Left lobe of liver (tissue), 2 donors: ENCODE measurements at regions not wholly inside any gene's neighbourhood (a gene's known extent, or its start where the extent isn't known, plus 50 kb on each side); places are given as distances from the start of the nearest gene placed in this dataset.

Experiments used
- ATAC-seq: fragments of 200-7000 bp; cut with Tn5 transposase; one replicate; pipeline ENCODE4 v1.9.1; 2020; ENCODE audit warnings: mild to moderate bottlenecking, moderate library complexity
- DNase-seq: peaks from one replicate; pipeline ENCODE4 v3.0.0-alpha.2; 2020; ENCODE audit warnings: low spot score
- donor health status: DM: no; HTN: no; CAD: no; lungs with moderate emphysema.
- donor health status: DM: no; HTN: yes; CAD: no.

DNA sequence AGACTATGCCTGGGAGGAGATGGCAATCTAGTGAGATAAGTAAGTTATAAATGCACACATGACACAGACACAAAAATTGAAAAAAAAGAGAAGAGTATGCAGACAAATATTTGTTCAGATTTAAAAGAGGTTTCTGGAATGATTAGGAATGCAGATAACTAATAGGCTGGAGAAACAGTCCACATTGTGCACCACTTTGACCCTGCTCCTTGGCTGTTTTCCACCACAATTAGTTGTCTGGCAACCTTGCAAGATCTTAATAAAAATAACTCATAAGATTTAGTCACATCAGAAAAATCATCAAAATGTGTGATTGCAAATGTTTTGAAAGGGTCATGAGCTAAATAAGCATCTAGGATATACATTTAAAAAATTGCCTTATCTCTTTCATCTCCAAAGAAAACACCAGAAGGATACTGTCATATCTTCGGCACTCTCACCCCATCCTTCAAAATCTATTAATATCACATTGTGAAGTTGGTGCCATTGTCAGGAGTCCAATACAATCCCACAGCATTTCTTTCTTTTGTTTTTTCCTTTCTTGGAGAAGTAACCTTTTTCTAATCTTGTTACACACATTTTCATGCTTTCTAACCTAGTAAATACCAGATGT is 153.7 kb upstream of the KCNMB2 start:
- no peak for DNase-seq
- no peak for ATAC-seq

DNA sequence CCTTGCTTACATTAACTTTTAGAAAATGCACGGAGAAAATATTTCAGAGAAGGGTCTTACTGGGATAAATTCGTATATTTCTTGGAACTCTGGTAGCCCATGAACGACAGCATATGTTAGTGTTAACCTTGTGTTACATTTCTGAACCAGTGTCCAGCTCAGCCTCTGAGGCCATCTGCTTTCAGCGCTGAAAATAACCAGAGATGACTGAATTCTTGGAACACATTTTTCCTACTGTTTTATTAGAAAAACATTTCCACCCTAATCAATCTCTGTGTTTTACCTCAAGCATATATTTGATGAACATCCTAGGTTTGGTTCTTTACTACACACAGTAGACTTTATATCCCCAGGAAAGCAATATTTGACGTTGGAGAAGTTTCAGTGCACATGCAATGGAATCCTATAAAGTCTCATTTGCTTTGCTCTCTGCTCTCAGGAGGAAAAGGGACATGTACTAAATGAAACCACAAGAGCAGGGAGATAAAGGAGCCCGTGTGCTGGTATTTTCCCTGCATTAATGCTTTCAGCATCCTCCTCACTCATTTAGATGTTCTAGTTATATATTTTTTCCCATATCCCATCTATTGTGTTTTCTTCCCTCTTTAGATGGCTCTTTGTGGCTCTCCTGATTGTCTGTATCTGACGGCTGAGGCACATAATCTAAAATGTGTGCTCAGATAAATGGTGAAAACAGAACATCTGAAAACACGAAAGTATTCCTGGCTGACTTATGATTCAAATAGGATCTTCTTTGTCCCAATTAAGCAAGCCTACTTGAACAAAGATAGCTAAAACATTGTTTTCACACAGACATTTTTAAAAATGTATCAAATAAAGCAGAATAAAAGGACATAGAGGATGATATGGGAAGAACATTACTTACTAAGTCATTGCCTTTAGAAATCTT is 151.7 kb upstream of the KCNMB2 start:
- DNase-seq (no peak), ATAC-seq (no peak)

DNA sequence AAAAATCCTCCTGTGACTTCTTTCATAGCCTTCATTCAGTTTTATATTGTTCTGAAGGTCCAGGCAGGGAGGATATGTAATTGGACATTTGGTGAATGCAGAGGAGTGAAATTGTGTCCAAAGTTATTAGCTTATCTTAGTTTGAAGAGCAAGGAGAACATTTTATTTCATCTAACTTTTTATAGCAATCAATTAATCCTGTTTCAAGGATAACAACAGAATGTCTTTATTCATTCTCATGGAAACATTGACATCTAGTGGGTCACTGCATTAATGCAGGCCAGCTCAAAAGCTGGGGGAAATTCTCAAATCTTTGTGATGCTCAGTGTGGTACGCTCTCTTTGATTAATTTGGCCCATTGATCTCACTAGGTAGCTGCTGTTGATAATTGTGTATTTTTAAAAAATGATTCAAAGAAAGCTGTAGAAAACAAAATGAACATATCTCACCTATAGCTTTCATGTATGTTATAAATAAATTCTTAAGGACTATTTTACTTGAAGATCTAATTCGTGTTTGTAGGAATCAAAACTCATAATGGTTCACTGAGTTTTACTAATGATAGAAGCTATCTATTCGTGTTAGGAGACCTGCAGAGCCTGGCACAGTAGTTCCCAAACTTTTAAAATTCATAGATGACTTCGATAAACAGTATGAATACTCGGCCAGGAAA is 150.8 kb upstream of the KCNMB2 start:
- DNase-seq, result no peak

DNA sequence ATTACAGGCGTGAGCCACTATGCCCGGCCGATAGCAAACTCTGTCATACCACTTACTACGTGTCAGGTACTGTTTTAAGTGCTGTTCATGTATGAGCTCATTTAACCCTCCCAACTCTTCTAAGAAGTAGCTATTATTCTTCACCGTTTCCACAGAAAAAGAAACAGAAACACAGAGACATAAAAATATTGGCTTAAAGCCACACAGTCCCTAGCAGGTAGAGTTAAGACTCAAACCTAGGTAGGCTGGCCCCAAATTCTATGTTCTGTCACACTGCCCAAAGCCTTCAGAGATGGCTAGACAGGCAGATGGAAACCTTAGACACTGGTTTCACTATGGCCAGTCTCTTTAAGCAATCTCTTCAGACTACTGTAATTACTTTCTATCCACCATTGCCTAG is 149.8 kb upstream of the KCNMB2 start:
- DNase-seq (no peak), ATAC-seq (peak; percentile 45)

More for the DNA sequence above, 150.8 kb upstream of the KCNMB2 start:
- peak; percentile 90 for ATAC-seq

DNA sequence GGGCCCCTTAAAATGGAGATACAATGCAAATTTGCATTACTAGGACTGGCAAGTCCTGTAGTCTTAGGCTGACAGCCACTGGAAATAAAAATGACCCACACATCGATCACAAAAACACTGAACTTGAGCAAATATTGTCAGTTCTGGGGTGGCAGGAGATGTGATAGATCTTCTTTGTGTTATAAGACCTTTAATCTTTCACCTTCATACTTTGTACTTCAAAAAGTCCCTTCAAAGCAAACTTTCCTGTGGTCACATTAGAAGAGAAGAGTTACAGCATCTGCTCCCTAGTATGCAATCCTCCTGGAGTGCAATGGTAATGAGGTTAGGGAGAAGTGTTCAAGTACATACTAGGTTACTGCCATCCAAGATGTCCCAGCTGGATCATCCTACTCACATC is 149.4 kb upstream of the KCNMB2 start:
- peak; percentile 72 for ATAC-seq
- DNase-seq, result no peak

DNA sequence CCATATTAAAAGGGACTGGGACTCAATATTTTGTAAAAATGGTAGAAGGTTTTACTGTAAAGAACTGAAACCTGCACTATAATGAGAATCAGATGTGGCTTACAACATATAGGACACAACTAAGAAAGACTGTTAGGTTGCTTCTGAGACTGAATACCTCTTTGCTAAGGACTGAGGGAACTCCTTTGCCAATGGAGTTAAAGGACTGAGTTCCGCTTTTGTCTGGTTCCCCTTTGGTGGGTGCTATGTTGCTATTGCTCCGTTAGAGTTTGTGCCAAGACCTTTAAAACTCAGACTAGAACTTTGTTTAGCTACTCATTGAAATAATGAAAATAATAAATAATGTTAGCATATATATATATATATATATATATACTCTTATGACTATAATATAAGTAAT is 147.8 kb upstream of the KCNMB2 start:
- DNase-seq, result no peak
- no peak for ATAC-seq

DNA sequence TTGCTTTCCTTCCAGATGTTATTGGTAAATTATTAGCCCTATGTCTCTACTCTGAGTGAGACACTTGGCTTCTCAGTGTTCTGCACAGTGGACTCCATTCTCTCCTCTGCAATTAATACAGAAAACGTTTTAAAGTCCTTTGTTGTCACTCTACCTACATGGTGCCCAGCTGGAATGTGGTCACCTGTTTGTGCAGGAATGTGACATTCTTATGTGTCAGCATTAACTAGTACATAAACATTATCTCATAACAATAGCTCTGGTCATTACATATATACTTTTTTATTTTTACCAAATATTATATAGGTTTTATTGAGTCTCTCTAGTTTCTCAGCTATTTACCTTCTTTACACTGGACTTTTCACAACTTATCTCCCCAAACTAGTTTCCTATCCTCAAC is 147.0 kb upstream of the KCNMB2 start:
- ATAC-seq (no peak), DNase-seq (no peak)

DNA sequence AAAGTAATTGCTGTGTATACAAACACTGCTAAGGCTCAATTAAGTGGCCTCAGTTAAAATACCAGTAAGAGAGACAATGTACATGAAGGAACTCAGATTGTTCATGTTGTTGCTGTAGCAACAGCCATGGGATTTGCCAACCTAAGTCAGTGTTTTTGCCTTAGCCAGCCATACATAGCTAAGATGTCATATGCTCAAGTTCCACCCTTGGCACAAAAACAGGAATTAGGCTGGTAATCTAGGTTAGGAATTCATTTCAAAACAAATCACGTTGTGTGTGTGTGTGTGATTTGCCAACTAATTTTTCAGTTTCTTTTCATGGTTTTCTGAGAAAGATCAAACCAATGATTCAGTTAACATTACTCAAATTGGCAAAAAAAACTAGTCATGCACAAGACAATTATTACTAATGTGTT is 143.7 kb upstream of the KCNMB2 start:
- DNase-seq, result no peak
- no peak for ATAC-seq

DNA sequence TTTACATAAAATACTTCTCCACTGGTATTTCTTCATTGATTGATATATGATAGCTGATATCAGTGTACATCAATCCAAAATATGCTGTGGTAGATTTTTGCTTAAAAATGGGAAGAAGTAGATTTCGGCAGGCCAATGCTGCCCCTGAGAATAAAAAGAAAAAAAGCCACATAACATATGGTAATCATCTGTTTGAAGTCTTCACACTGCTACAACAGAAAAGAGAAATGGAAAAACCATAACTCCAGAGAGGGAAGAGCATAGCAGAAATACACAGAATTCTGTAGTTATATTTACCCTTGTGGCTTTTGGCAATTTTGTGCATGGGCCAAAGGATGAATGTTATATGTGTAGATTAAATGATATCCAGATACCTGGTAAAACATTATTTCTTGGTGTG is 143.1 kb upstream of the KCNMB2 start:
- ATAC-seq (no peak), DNase-seq (no peak)

DNA sequence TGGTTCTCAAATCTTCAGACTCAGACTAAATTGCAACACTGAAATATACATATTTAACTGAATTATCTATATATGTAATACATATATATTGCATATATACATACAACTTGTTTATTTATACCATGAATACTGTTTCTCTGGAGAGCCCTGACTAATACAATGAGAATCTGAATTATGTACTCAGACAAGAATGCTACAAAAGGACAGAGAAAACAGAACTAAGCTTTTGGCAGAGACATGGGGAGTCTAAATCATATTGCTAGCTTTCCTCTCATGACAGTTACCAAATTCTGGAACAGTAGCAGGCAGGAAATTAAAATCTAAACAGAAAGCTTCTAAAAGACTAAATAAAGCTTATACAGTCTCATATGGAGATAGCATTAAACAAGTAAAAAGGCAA is 142.4 kb upstream of the KCNMB2 start:
- DNase-seq, result no peak
- no peak for ATAC-seq

DNA sequence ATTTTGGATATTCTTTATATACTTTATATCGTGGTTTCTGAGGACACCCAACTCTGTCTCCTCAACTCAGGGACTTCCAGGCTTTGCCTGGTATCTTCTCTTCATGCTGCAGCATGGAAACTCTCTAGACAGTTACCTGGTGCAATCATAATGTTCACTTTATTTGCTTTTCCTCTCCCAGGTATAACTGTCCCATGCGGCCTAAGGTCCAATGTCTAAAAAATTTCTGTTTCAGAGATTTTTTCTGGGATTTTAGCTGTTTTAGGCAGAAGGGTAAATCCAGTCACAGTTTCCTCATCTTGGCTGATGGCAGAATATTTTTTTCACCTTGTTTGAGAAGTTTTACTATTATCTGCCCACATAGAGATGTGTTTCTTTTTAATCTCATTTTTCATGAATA is 139.9 kb upstream of the KCNMB2 start:
- ATAC-seq, result no peak
- DNase-seq, result no peak

DNA sequence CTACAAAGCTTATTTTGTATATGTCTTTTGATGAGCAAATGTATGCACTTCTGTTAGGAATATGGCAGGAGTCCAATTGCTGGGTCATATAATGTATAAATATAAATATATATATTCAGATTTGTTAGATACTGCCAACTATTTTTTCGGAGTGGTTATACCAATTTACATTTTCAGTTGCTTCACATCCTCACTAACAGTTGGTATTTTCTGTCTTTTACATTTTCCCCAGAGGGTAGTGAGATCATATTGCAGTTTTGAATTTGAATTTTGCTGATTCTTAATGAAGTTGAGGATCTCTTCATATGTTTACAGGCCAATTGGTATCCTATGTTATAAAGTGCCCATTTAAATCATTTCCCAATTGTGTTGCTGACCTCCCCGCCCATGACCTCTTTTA is 139.0 kb upstream of the KCNMB2 start:
- DNase-seq, result no peak
- ATAC-seq, result no peak

DNA sequence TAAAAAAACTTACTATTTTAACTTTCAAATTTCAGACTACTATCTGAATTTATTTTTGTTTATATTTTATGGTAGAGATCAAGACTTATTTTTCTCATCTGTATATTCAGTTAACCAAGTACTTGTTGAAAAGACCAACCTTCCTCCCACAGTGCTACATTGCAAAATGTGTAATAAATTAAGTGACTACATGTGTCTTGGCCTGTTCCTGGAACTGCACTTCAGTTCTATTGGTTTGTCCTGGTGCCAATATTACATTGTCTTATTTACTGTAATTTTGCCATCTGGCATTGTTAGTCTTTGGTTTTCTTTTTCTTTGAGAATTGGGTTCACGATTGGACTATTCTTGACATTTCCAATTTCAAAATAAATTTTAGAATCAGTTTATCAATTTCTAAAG is 138.4 kb upstream of the KCNMB2 start:
- no peak for DNase-seq
- ATAC-seq, result no peak

DNA sequence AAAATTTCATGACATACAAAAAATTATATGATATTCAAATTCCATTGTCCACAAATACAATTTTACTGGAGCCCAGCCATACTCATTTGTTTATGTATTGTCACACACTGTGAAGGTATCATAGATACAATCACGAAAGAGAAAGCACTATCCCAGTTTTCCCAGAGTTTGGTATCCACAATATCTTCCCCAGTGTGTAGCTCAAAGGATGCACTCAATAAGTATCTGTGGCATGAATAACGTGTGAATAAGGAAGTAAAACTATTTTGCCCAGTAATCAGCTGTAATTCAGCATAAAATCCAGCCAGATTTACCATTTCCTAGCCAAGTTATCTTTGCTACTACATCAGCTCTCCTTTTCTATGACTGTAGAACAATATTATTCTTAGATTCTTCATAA is 131.3 kb upstream of the KCNMB2 start:
- ATAC-seq (no peak), DNase-seq (no peak)

DNA sequence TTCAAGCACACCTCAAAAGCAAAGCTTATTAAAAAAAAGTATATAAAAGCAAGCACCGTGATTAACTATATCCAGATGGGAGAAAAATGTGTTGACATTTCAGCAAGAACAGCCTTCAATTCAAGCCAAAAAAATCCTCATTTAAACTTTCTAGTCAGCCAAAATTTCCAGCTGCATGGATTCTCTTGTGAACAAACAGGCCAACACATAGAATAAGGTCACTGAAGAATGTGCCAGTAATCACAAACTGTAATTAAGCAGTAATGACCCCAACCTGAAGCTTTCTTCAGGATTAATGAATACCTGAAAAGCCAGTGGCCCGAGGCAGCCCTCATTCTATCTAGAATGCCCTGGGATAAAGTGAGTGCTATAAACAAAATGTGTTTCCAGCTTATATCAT is 130.7 kb upstream of the KCNMB2 start:
- no peak for DNase-seq
- no peak for ATAC-seq

DNA sequence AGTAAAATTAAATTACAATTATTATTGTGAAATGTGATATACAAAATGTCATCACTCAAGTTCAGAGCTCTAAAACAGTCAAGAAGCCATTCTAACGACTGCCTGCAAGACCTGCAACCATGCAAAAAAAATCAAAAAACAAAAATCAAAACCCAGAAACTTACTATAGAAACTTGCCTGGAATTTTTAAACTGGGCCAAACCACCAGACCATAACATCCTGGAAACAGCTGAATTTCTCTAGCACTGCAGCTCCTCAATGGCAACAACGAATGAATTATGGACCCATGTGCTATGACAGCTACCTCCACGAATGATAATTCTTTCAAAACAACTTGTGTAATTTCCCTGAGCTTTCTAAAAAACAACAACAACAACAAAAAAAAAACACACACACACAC is 130.0 kb upstream of the KCNMB2 start:
- no peak for ATAC-seq
- DNase-seq, result no peak

DNA sequence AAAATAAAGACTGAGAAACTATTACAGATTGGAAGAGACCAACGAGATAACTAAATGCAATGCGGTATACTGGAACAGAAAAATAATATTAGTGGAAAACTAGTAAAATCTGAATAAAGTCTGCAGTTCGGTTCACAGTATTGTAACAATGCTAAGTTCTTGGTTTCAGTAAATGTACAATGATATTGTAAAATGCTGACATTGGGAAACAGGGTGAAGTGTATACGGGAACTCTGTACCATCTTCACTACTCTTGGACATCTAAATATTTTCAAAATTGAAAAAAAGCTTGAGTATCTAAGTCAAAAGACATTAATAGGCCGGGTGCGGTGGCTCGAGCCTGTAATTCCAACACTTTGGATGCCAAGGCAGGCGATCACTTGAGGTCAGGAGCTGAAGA is 120.9 kb upstream of the KCNMB2 start:
- DNase-seq (no peak), ATAC-seq (no peak)

DNA sequence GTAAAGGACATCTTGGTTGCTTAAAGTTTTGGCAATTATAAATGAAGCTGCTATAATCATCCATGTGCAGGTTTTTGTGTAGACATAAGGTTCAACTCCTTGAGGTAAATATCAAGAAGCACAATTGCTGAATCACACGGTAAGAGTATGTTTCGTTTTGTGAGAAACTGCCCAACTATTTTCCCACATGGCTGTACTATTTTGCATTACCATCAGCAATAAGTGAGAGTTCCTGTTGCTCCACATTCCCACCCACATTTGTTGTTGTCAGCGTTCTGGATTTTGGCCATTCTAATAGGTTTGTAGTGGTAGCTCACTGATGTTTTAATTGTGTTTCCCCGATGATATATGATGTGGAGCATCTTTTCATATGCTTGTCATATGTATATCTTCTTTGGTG is 118.5 kb upstream of the KCNMB2 start:
- ATAC-seq (no peak), DNase-seq (no peak)

DNA sequence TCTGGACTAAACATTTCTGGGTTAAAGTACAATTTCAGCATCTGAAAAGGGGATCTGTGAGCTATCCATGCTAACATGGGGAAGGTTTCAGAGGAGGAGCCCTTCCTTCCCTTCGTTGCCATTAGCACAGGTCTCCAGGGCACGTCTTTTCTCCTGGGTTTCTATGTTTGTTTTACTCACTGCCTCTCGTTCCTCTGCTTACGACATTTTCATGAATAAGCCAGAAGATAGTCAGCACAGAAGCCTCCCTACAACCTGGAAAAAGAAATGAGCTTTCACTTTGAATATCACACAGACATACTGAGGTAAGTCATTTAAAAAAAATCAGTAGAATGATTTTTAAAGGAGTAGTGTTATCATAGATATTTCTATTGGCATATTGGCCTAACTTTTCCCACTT is 117.2 kb upstream of the KCNMB2 start:
- no peak for ATAC-seq
- DNase-seq, result no peak

DNA sequence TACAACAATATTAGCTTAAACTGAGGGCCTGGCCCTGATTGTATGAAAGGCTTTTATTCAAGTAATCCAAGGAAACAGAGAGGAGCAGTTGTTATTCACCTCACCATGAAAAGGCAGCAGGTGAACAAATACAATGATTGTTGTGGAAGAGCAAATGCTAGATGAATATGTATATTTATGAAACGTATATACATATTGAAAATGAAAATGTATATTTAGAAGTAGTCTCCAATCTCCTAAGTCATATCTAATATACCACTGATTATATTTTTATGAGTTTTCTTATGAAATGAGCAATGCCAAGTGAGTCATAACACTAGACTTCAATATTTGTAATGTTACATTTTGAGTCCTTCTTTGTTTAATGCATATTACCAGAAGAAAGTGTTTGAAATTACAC is 116.2 kb upstream of the KCNMB2 start:
- ATAC-seq (no peak), DNase-seq (no peak)

DNA sequence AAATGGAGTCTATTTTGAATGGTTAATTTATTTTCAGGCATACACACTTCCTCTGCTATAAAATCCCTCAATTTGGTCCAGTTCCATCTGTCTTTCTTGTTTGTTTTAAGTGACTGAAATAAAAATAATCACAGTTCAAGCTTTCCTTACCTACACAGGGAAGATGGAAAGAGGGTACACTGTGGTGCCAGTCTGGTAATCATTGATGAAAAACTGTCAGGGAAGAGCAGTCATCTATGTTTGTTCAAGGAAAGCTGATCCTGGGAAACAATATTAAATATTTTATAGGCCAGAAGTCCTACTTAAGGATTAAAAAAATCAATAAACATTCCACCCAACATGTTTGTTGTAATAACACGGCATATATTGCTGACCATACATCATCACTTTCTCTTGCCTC is 115.2 kb upstream of the KCNMB2 start:
- ATAC-seq (no peak), DNase-seq (no peak)

DNA sequence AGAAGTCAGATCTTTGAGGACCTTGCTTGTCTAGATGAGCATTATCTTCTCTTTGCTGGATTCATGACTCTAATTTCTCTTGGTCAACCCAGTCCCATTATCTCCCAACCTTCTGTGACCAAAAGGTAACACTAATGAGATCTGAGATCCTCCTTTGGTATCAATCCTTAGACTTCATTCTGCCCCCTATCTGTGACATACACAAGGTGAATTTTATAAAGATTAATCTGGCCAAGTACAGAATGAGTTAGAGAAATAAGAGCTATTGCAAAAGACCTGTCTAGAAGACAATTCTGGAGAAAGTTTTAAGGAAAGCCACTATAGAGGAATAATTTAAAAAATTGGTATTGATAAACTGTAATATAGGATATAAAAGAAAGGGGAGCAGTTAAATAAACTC is 113.8 kb upstream of the KCNMB2 start:
- DNase-seq, result no peak
- no peak for ATAC-seq
